Stimulated activated CD8-positive, alpha-beta memory T cell treated with anti-CD3 and anti-CD28 coated beads, Interleukin-2, amount 100 ng/mL, for 48 hours (primary cell): ENCODE measurements at regions not wholly inside any gene's neighbourhood (a gene's known extent, or its start where the extent isn't known, plus 50 kb on each side); places are given as distances from the start of the nearest gene placed in this dataset.

Experiments used
- DNase-seq, 2 donors: peaks; one replicate each; pipeline ENCODE4 v3.0.0-alpha.2; 2020; ENCODE audit warnings: low read depth in 2 of 2

GRCh38 chr6:9942131-9942530, 472.7 kb downstream of the TFAP2A start:
- no peak for DNase-seq

- DNase-seq: no peak
Observed at GRCh38 chr6:9938801-9939200, 476.1 kb downstream of the TFAP2A start.

- DNase-seq: no peak
Observed at GRCh38 chr6:9937031-9937763, 477.7 kb downstream of the TFAP2A start.

- no peak for DNase-seq
Observed at GRCh38 chr6:9936551-9936950, 478.3 kb downstream of the TFAP2A start.

GRCh38 chr6:9933677-9934076, 481.2 kb downstream of the TFAP2A start:
- DNase-seq: no peak

- no peak for DNase-seq
Observed at GRCh38 chr6:9927275-9927674, 487.6 kb downstream of the TFAP2A start.

GRCh38 chr6:9924971-9925370, 489.9 kb downstream of the TFAP2A start:
- no peak for DNase-seq

- no peak for DNase-seq
Observed at GRCh38 chr6:9921366-9921765, 493.5 kb downstream of the TFAP2A start.

GRCh38 chr6:9914951-9915350, 499.9 kb downstream of the TFAP2A start:
- no peak for DNase-seq

- no peak for DNase-seq
Observed at GRCh38 chr6:9901376-9901775, 513.5 kb downstream of the TFAP2A start.

GRCh38 chr6:9896806-9897205, 518.1 kb downstream of the TFAP2A start:
- no peak for DNase-seq

GRCh38 chr6:9890893-9891292, 524.0 kb downstream of the TFAP2A start:
- no peak for DNase-seq

GRCh38 chr6:9890469-9890868, 524.4 kb downstream of the TFAP2A start:
- DNase-seq: no peak

- DNase-seq: no peak
Observed at GRCh38 chr6:9878535-9878934, 536.3 kb downstream of the TFAP2A start.

GRCh38 chr6:9875605-9876353, 539.1 kb downstream of the TFAP2A start:
- no peak for DNase-seq

- DNase-seq: no peak
Observed at GRCh38 chr6:9862603-9863167, 552.2 kb downstream of the TFAP2A start.

GRCh38 chr6:9851541-9852380, 563.1 kb downstream of the TFAP2A start:
- DNase-seq: no peak

- DNase-seq: no peak
Observed at GRCh38 chr6:9851006-9851405, 563.9 kb downstream of the TFAP2A start.

GRCh38 chr6:9848094-9848493, 566.8 kb downstream of the TFAP2A start:
- DNase-seq: no peak

GRCh38 chr6:9841886-9842725, 572.8 kb downstream of the TFAP2A start:
- no peak for DNase-seq

GRCh38 chr6:9834233-9834632, 580.6 kb downstream of the TFAP2A start:
- no peak for DNase-seq
